ENCODE measurements at regions not wholly inside any gene's neighbourhood (a gene's known extent, or its start where the extent isn't known, plus 50 kb on each side); places are given as distances from the start of the nearest gene placed in this dataset.

DNA sequence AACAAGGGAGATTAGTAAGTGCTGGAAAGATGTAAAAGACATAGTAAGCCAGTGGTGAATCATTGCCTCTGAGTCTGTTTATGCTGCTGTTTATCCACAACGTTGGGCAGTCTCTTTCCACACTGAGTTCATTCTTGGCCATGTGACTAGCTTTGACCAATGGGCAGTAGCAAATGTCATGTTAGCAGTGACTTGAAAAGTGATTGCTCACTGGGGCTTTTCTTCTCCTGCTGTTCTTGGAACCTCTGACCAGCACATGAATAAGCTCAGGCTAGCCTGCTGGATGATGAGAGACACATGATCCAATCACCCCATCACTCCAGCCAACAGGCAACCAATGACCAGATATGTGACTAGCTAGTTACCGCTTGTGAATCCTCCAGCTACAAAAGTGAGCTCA lies 360.4 kb downstream of the SLC4A3 start:
- no peak for DNase-seq (ENCODE audit: extremely low read depth in 1 of 2, low read depth in 1 of 2)

DNA sequence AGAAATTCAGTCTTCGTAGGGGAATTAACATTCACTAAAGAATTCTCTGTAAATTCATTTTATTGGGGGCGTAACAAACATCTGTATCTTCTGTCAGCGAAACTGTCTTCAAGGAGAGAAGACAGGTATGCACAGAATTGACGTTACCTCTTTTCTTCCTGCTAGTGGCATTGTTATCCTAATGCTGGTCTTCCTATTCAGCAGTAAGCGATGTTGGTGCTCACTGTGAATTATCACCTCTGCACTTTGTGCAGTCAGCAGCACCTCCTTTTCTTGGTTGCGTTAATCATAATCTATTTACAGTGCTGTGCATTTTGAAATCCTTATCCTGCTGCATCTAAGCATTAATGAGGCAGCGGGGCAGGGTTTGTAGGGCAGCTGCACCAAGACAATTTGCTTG lies 362.3 kb downstream of the SLC4A3 start:
- DNase-seq (ENCODE audit: extremely low read depth in 1 of 2, low read depth in 1 of 2): no peak

DNA sequence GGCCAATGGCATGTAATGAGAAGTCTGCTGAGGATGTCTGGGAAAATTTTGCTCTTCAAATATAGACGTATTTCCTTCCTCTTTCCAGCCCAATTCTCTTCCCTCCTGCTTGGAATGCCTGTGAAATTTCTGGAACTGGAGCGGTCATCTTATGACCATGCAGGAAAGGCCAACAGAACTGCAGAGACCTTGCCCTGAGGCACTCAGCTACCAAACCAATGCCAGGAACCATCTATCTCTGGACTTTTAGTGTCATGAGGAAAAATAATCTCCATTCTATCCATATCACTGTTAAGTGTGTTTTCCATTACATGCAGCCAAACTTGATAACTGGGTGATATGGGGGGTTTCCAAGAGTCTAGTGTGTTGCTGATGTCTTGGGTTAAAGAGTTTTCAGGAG lies 363.7 kb downstream of the SLC4A3 start:
- no peak for DNase-seq (ENCODE audit: extremely low read depth in 1 of 2, low read depth in 1 of 2)

DNA sequence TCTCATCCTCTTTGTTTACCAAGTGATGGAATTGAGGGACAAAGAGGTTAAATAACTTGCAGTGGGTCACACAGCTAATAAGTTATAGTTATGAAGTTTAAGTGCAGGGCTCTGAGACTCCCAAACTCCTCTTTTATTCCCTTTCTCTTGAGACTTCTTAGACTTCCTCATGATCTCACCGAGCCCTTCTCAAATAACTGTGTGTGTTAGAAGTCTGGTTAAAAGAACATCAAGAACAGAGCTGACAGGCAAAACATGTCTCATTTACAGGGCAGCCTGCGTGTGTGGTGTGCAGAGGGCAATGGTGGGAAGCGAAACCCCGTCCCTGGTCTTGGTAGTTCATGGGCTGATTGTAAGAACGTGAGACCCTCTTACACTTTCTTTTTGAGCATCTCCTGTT lies 368.0 kb downstream of the SLC4A3 start:
- DNase-seq (ENCODE audit: extremely low read depth in 1 of 2, low read depth in 1 of 2): no peak

DNA sequence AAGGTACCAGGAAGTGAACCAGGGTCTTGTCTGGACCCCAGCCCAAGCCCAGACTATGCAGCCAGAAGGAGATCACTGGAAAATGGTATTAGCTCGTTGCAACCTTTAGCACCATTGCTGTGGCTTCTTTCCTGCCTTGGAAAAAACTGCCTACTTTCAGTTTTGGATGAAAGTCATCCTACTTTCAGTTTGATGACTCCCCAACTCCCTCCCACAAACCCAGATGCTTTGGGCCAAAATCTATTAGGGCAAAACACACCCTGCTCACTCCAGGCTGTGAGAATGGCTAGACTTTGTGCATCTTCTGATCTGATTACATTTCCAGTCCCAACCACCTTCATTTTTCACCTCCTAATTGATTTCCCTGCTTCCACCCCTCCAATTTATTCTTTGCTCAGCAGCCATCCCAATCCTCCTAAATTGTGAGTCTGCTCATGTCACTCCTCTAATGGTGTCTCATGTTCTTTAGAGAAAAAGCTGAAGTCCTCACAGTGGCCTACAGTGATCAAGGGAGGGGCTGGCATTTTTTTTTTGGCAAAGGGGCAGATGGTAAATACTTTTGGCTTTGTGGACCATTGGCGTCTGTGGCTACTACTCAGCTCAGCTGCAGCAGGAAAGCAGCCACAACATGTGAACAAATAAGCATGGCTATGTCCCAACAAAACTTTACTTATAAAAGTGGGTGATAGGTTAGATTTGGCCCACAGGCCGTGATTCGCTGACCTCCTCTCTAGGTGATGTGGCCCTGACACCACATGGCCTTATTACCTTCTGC lies 368.7 kb downstream of the SLC4A3 start:
- no peak for DNase-seq (ENCODE audit: extremely low read depth in 1 of 2, low read depth in 1 of 2)

- DNase-seq (ENCODE audit: extremely low read depth in 1 of 2, low read depth in 1 of 2): no peak
Measured at GRCh38 chr2:219997341-219997851, 370.0 kb downstream of the SLC4A3 start.

DNA sequence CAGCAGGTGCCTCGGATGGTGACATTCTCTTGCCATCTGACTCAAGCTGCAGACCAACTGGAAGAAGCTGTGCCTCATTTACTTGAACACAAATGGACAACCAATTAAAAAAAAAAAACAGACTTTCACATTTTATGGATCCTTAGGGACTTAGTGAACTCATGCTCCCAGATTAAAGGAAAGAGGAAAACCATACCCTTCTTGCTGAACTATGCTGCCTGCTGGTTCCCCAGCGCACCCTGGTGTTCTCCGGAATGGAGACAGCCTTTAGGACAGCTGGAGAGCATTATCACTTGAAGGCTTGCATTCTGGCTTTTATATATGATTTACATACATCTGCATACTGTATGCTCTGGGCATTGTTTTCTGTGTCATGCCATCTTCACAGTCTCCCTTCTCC lies 370.7 kb downstream of the SLC4A3 start:
- no peak for DNase-seq (ENCODE audit: extremely low read depth in 1 of 2, low read depth in 1 of 2)

GRCh38 chr2:219998714-219999227 lies 371.3 kb downstream of the SLC4A3 start:
- no peak for DNase-seq (ENCODE audit: extremely low read depth in 1 of 2, low read depth in 1 of 2)

GRCh38 chr2:220000080-220000479 lies 372.6 kb downstream of the SLC4A3 start:
- no peak for DNase-seq (ENCODE audit: extremely low read depth in 1 of 2, low read depth in 1 of 2)

DNA sequence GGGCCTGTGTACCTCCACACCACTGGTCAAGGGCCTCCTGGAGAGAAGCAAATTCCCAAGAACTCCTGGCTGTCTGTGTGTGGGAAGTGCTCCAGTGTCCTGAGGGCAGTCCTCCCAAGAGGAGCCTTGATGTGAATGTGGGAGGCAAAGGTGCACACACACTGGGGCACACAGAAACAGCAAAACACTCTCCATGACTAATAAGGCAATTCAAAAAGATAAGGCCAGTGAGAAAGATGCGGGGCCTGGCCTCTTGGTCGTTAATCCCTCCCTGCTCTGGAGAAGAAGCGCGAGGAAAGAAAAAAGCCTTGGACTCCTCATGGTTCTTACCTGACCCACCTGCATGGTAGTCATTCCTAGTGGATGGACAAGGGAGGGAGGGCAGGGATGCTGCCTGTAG lies 373.2 kb downstream of the SLC4A3 start:
- no peak for DNase-seq (ENCODE audit: extremely low read depth in 1 of 2, low read depth in 1 of 2)

- no peak for DNase-seq (ENCODE audit: extremely low read depth in 1 of 2, low read depth in 1 of 2)
Measured at GRCh38 chr2:220001751-220002150, 374.3 kb downstream of the SLC4A3 start.

DNA sequence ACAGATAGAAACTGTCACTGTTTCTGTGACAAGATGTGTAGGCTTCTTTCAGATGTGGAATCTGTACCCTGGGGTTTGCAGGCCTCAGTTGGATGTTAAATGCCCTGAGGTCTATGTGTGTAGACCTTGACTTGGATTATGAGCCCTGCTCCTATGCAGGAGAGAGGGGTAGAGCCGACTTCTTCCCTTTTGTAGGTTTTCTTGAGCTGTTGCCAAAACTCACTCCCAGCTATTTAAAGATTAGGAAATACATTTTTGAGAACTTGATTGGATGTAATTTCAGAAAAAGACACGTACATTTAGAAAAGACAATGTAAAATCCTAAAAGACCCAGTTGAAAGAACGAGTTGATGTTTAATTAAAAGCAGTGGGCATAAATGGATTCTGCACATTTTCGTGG lies 374.8 kb downstream of the SLC4A3 start:
- DNase-seq (ENCODE audit: extremely low read depth in 1 of 2, low read depth in 1 of 2): no peak

GRCh38 chr2:220002699-220003098 lies 375.3 kb downstream of the SLC4A3 start:
- no peak for DNase-seq (ENCODE audit: extremely low read depth in 1 of 2, low read depth in 1 of 2)

GRCh38 chr2:220005362-220005761 lies 377.9 kb downstream of the SLC4A3 start:
- no peak for DNase-seq (ENCODE audit: extremely low read depth in 1 of 2, low read depth in 1 of 2)

DNA sequence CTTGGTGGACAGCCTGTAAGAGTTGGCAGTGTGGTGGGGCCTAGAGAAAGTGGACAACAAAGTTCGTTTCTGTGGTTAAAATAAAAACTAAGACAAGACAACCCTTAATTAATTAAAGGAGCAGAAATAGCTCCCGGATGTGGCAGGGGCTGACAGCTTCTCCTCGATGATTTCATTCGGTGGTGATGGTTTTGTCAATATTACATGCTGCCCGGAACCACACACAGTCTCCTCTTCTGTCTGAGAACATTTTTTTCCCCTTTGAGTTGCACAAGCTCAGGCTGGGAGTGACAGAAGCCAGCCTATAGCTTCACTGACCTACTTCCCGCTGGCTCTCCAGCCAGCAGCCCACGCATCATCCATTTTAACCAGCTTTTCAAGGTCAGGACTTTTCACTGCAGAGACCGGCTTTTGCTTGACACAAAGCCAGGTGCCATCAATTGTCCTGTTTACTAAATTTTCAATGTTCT lies 378.8 kb downstream of the SLC4A3 start:
- DNase-seq (ENCODE audit: extremely low read depth in 1 of 2, low read depth in 1 of 2): no peak

DNA sequence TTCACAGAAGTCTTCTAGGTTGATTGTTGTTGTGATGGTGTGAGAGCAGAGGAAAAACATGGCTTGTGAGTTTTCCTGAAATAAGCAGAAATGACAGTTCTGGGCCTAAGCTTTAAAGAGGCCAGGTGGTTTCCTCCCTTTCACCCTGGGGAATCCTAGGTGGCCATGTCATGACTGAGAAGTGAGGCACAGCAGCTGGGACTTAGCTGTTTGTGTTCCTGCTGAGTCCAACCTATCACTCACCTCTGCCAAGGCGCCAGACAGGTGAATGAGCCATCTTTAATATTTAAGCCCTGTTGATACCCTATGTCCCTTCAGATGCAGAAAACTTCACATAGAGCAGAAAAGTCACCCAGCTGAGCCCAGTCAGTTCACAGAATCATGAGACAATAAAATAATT lies 384.4 kb downstream of the SLC4A3 start:
- no peak for DNase-seq (ENCODE audit: extremely low read depth in 1 of 2, low read depth in 1 of 2)

DNA sequence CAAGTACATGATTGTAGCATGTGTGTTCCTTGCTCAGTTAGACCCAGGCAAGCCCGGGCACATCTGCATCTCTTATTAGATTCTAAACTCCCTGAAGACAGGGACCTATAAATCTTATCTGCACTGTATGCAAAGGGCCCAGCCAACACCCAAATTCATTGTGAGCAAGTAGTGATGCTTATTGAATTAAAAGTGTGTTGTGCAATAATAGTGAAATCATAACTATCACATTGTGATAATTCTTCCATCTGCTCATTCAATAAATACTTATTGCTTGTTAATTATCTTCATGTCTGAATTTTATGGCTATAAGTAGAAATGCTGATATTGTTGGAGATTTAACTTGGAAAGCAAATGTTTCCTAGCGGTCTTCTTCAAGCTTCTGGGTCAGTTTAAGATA lies 387.5 kb downstream of the SLC4A3 start:
- DNase-seq (ENCODE audit: extremely low read depth in 1 of 2, low read depth in 1 of 2): no peak

GRCh38 chr2:220015576-220015975 lies 388.1 kb downstream of the SLC4A3 start:
- DNase-seq (ENCODE audit: extremely low read depth in 1 of 2, low read depth in 1 of 2): no peak

DNA sequence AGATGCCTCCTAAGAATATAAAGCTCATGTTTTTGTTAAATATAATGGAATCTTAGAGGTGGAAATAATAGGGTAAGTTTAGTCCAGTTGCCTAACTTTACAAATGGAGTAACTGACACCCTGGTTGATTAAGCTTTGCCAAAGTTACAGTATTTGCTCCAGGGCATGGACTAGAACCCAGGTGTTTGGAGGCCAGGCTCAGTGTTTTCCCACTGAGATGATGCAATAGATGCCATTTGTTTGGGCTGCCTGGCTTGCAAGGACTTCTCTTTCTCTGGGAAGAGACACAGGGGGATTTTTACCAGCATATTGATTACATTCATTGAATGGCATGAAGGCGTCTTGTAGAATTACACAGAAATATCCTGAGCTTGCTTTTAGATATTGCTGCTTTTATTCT lies 397.8 kb downstream of the SLC4A3 start:
- DNase-seq (ENCODE audit: extremely low read depth in 1 of 2, low read depth in 1 of 2): no peak

- DNase-seq (ENCODE audit: extremely low read depth in 1 of 2, low read depth in 1 of 2): no peak
Measured at GRCh38 chr2:220029013-220029412, 401.6 kb downstream of the SLC4A3 start.

- no peak for DNase-seq (ENCODE audit: extremely low read depth in 1 of 2, low read depth in 1 of 2)
Measured at GRCh38 chr2:220033546-220033945, 406.1 kb downstream of the SLC4A3 start.

DNA sequence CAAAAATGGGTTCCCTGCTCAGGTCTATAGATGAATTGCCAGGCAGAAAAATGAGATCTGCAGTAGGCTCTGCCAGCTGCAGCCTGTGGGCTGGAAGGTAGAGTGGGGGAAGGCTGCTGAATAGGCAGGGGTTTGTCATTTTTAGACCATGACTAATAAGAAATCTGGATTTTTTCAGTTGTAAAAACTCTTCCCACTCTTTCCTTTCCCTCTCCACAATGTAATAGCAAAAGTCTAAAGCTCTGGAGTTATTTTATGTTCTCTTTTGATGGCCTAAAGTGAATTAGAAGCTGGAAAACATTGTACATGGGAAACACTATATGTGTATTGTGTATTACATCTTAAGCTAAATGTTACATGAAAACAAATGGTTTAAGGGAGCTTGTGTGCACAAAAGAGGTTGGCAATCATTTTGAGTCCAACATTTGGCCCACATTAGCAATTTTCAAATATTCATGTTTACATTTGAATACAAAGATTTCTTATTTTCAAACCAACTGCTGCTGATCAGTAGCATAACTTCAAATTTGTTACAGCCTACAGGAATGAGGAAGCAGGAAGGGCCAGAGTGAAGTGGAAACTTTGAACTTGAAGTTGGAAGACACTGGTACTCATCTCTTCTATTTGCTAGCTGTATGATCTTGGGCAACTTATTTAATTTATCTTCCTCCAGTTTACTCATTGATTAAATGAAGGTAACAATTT lies 407.1 kb downstream of the SLC4A3 start:
- DNase-seq (ENCODE audit: extremely low read depth in 1 of 2, low read depth in 1 of 2): no peak
